ENCODE measurements at regions not wholly inside any gene's neighbourhood (a gene's known extent, or its start where the extent isn't known, plus 50 kb on each side); places are given as distances from the start of the nearest gene placed in this dataset.

GRCh38 chr11:129324533-129325175, 51.0 kb upstream of the BARX2 start:
- peak; percentile 74 for DNase-seq

- peak; percentile 26 for DNase-seq
Measured at GRCh38 chr11:129323896-129324502, 51.6 kb upstream of the BARX2 start.

- DNase-seq: no peak
Measured at GRCh38 chr11:129322941-129323340, 52.7 kb upstream of the BARX2 start.

- no peak for DNase-seq
Measured at GRCh38 chr11:129321076-129321475, 54.6 kb upstream of the BARX2 start.

GRCh38 chr11:129320494-129320893, 55.2 kb upstream of the BARX2 start:
- DNase-seq: no peak

GRCh38 chr11:129319751-129320150, 55.9 kb upstream of the BARX2 start:
- no peak for DNase-seq

GRCh38 chr11:129319201-129319600, 56.4 kb upstream of the BARX2 start:
- no peak for DNase-seq

- peak; percentile 32 for DNase-seq
Measured at GRCh38 chr11:129317571-129317970, 58.1 kb upstream of the BARX2 start.

- no peak for DNase-seq
Measured at GRCh38 chr11:129316781-129317180, 58.9 kb upstream of the BARX2 start.

- peak; percentile 96 for DNase-seq
Measured at GRCh38 chr11:129315781-129316579, 59.7 kb upstream of the BARX2 start.

GRCh38 chr11:129314371-129314770, 61.3 kb upstream of the BARX2 start:
- DNase-seq: no peak

GRCh38 chr11:129313541-129314297, 61.9 kb upstream of the BARX2 start:
- DNase-seq: no peak

GRCh38 chr11:129312730-129313503, 62.7 kb upstream of the BARX2 start:
- no peak for DNase-seq

GRCh38 chr11:129308241-129308865, 67.3 kb upstream of the BARX2 start:
- DNase-seq: no peak

- no peak for DNase-seq
Measured at GRCh38 chr11:129307162-129307561, 68.5 kb upstream of the BARX2 start.

- no peak for DNase-seq
Measured at GRCh38 chr11:129302386-129303101, 73.1 kb upstream of the BARX2 start.

GRCh38 chr11:129300099-129300498, 75.5 kb upstream of the BARX2 start:
- no peak for DNase-seq

- no peak for DNase-seq
Measured at GRCh38 chr11:129298988-129299387, 76.7 kb upstream of the BARX2 start.

GRCh38 chr11:129295746-129296145, 79.9 kb upstream of the BARX2 start:
- DNase-seq: no peak

GRCh38 chr11:129292771-129293170, 82.9 kb upstream of the BARX2 start:
- no peak for DNase-seq

- no peak for DNase-seq
Measured at GRCh38 chr11:129292092-129292491, 83.6 kb upstream of the BARX2 start.
